Adipocyte (in vitro differentiated cells): ENCODE measurements at regions not wholly inside any gene's neighbourhood (a gene's known extent, or its start where the extent isn't known, plus 50 kb on each side); places are given as distances from the start of the nearest gene placed in this dataset.
"Not testable (repeated sequence)": the region's sequence is repeated elsewhere in the genome, so short reads cannot be mapped to it uniquely, and the experiment has no call there.

Experiments used
- DNase-seq: peaks from one replicate; pipeline ENCODE4 v3.0.0-alpha.2; 2015; ENCODE audit warnings: low read depth
- H3K27me3 ChIP-seq: replicated peaks from 2 replicates; pipeline ENCODE4 v1.7.0; 2013; ENCODE audit warnings: mild to moderate bottlenecking, low read length, moderate library complexity; ENCODE audit not compliant: control insufficient read depth, insufficient read depth
- H3K36me3 ChIP-seq: 2 replicates; pipeline ENCODE4 v1.7.0; 2013; ENCODE audit warnings: low read length, mild to moderate bottlenecking, moderate library complexity; ENCODE audit not compliant: control insufficient read depth, insufficient read depth, severe bottlenecking
- H3K4me1 ChIP-seq: 2 replicates; pipeline ENCODE4 v1.7.0; 2013; ENCODE audit warnings: mild to moderate bottlenecking, low read length, moderate library complexity; ENCODE audit not compliant: control insufficient read depth, insufficient read depth
- H3K4me3 ChIP-seq: 2 replicates; pipeline ENCODE4 v1.7.0; 2013; ENCODE audit warnings: mild to moderate bottlenecking, low read length, moderate library complexity
- H3K9ac ChIP-seq: 2 replicates; pipeline ENCODE4 v1.7.0; 2013; ENCODE audit warnings: mild to moderate bottlenecking, low read length, moderate library complexity
- H3K9me3 ChIP-seq: 2 replicates; pipeline ENCODE4 v1.7.0; 2013; ENCODE audit warnings: mild to moderate bottlenecking, low read length, moderate library complexity; ENCODE audit not compliant: control insufficient read depth

GRCh38 chr2:118380915-118381653, 292.8 kb downstream of the INSIG2 start:
- Histone ChIP-seq H3K9ac (no peak overlapping the region), H3K4me3 (no peak overlapping the region), H3K27me3 (no peaks in the 10 kb centered on the region), H3K9me3 (no peaks in the 10 kb centered on the region), H3K4me1 (peaks cover 3% of the 10 kb centered on the region), H3K36me3 (no peaks in the 10 kb centered on the region)
- DNase-seq, result no peak

GRCh38 chr2:118375907-118376485, 287.7 kb downstream of the INSIG2 start:
- Histone ChIP-seq H3K4me1 (peaks cover 27% of the 10 kb centered on the region), H3K9me3 (no peaks in the 10 kb centered on the region), H3K4me3 (no peak overlapping the region), H3K9ac (no peak overlapping the region), H3K27me3 (no peaks in the 10 kb centered on the region), H3K36me3 (no peaks in the 10 kb centered on the region)
- DNase-seq, result no peak

- Histone ChIP-seq H3K9ac (no peak overlapping the region), H3K4me3 (no peak overlapping the region), H3K4me1 (peaks cover 27% of the 10 kb centered on the region), H3K36me3 (no peaks in the 10 kb centered on the region), H3K9me3 (no peaks in the 10 kb centered on the region), H3K27me3 (no peaks in the 10 kb centered on the region)
- peak; percentile 6 for DNase-seq
Measured at GRCh38 chr2:118374974-118375755, 286.9 kb downstream of the INSIG2 start.

- H3K9me3 ChIP-seq, result no peaks in the 10 kb centered on the region
- H3K4me1 ChIP-seq, result peaks cover 27% of the 10 kb centered on the region
- no peak for DNase-seq
- H3K36me3 ChIP-seq, result no peaks in the 10 kb centered on the region
- no peaks in the 10 kb centered on the region for H3K27me3 ChIP-seq
- H3K4me3 ChIP-seq, result no peak overlapping the region
- no peak overlapping the region for H3K9ac ChIP-seq
Measured at GRCh38 chr2:118372886-118373830, 284.9 kb downstream of the INSIG2 start.

DNA sequence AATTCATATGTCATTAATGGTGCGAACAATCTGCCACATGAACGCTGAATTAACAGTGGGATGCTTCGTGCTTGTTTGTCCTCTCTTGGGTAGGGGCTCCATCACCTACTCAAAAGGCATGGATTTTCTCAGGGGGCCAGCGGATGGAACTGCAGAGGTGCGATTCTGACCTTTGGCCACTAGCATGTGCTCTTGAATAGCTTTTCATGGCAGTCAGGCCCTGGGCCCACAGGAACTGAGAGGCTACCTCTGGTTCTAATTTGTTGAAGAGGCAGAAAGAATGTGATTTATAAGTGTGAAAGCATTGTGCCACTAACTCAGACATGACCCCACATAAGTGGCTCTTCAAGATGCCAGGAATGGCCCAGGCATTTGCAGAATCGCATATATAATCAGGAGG, 283.2 kb downstream of the INSIG2 start:
- DNase-seq, result peak; percentile 32
- Histone ChIP-seq H3K9me3 (no peaks in the 10 kb centered on the region), H3K27me3 (no peaks in the 10 kb centered on the region), H3K36me3 (no peaks in the 10 kb centered on the region), H3K4me1 (peaks cover 27% of the 10 kb centered on the region), H3K4me3 (no peak overlapping the region), H3K9ac (no peak overlapping the region)

GRCh38 chr2:118369521-118369920, 281.2 kb downstream of the INSIG2 start:
- H3K9ac ChIP-seq, H3K27me3 ChIP-seq, H3K4me3 ChIP-seq, H3K9me3 ChIP-seq, DNase-seq, H3K36me3 ChIP-seq: not testable (repeated sequence)
- peaks cover 13% of the 10 kb centered on the region for H3K4me1 ChIP-seq

DNA sequence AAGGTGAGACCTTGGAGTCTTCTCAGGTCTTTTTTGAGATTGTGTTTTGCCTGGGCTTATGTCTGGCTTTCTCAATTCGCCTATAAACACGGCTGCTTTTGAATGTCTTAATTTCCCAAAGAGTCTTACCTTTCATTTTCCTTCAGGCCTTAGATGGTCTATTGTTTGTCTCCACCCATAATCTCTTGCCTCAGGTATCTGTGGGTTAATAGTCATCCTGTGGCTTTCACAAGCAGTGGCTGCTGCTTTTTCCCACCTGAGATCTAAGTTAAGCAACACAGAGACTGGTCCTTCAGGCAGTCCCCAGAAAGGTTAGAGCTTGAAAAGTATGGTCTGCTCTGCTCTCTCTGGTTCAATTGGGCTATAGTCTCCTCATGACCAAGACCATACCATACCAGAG, 275.3 kb downstream of the INSIG2 start:
- H3K27me3 ChIP-seq, result no peaks in the 10 kb centered on the region
- H3K4me3 ChIP-seq, result no peak overlapping the region
- no peak for DNase-seq
- H3K36me3 ChIP-seq, result no peaks in the 10 kb centered on the region
- peaks cover 5% of the 10 kb centered on the region for H3K9me3 ChIP-seq
- no peak overlapping the region for H3K9ac ChIP-seq
- H3K4me1 ChIP-seq, result no peaks in the 10 kb centered on the region

DNA sequence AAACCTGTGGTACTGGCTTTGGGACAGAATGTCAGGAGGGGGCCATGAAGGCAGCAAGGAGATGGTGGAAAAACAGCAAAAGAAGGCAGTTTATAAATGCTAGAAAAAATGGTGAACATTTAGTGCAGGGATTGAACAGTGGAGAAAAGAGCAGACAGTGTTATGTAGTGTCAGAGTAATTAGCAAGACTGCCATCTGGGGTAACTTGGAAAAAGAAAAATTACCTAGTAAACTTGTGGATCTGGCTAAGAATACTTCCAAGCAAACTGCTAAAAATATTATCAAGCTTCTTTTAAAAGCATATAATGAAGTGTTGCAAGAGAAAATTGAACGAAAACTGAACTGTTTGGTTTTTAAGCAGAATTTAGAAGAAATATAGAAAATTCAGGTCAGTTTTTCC, 267.8 kb downstream of the INSIG2 start:
- H3K36me3 ChIP-seq, result no peaks in the 10 kb centered on the region
- no peaks in the 10 kb centered on the region for H3K27me3 ChIP-seq
- peaks cover 12% of the 10 kb centered on the region for H3K4me1 ChIP-seq
- no peak for DNase-seq
- no peak overlapping the region for H3K4me3 ChIP-seq
- peaks cover 20% of the 10 kb centered on the region for H3K9me3 ChIP-seq
- H3K9ac ChIP-seq, result no peak overlapping the region

GRCh38 chr2:118351796-118352195, 263.5 kb downstream of the INSIG2 start:
- DNase-seq, result no peak
- H3K27me3 ChIP-seq, result no peaks in the 10 kb centered on the region
- H3K4me3 ChIP-seq, result no peak overlapping the region
- no peak overlapping the region for H3K9ac ChIP-seq
- H3K4me1 ChIP-seq, result peaks cover 21% of the 10 kb centered on the region
- no peaks in the 10 kb centered on the region for H3K36me3 ChIP-seq
- no peaks in the 10 kb centered on the region for H3K9me3 ChIP-seq

GRCh38 chr2:118350621-118351020, 262.4 kb downstream of the INSIG2 start:
- no peak overlapping the region for H3K9ac ChIP-seq
- peaks cover 21% of the 10 kb centered on the region for H3K4me1 ChIP-seq
- DNase-seq, result no peak
- H3K36me3 ChIP-seq, result no peaks in the 10 kb centered on the region
- no peak overlapping the region for H3K4me3 ChIP-seq
- H3K9me3 ChIP-seq, result no peaks in the 10 kb centered on the region
- H3K27me3 ChIP-seq, result no peaks in the 10 kb centered on the region
